Thyroid gland (tissue), 4 donors: ENCODE measurements at regions not wholly inside any gene's neighbourhood (a gene's known extent, or its start where the extent isn't known, plus 50 kb on each side); places are given as distances from the start of the nearest gene placed in this dataset.

Source experiments
- POLR2A ChIP-seq, 2 donors: fragments of 450-650 bp; IDR thresholded peaks; one replicate each; pipeline ENCODE4 v1.6.1; 2017; ENCODE audit warnings: antibody characterized with exemption in 2 of 2, mild to moderate bottlenecking in 2 of 2, moderate library complexity in 1 of 2
- TF ChIP-seq, protein P1 (sequence below), 6 experiments: fragments of 200-600 bp in 3 of 6; fragments of 450-650 bp in 3 of 6; sonication (generic) in 3 of 6; IDR thresholded peaks; one replicate each; pipeline ENCODE4 v1.5.1; 2016 to 2019; ENCODE audit warnings: antibody characterized with exemption in 6 of 6, mild to moderate bottlenecking in 2 of 6, inconsistent platforms in 1 of 6, moderate library complexity in 1 of 6

DNA sequence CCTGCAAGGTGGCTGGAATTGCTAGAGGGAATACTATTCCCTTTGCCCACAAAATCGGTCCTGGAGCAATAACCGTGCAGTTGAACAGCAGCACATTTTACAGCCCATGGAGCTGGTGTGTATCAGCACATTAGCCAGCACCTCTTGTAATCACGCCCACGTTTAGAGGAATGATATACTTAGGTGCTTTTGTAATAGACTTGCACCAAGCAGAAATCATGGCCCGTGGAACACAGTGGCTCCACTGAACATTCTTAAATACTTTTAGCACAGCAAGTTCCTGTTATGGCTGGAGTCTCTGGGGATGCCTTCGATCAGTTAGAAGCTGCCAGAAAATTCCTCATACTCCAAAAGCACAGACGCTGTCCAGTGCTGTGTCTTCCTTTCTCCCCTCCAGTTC lies 218.1 kb upstream of the FAM78B start:
- TF ChIP-seq, protein P1, sequence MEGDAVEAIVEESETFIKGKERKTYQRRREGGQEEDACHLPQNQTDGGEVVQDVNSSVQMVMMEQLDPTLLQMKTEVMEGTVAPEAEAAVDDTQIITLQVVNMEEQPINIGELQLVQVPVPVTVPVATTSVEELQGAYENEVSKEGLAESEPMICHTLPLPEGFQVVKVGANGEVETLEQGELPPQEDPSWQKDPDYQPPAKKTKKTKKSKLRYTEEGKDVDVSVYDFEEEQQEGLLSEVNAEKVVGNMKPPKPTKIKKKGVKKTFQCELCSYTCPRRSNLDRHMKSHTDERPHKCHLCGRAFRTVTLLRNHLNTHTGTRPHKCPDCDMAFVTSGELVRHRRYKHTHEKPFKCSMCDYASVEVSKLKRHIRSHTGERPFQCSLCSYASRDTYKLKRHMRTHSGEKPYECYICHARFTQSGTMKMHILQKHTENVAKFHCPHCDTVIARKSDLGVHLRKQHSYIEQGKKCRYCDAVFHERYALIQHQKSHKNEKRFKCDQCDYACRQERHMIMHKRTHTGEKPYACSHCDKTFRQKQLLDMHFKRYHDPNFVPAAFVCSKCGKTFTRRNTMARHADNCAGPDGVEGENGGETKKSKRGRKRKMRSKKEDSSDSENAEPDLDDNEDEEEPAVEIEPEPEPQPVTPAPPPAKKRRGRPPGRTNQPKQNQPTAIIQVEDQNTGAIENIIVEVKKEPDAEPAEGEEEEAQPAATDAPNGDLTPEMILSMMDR (IDR thresholded peaks at IDR 0.05) = no peak
- no peak for TF ChIP-seq POLR2A (IDR thresholded peaks at IDR 0.05)
